IgD-negative memory B cell (primary cell): ENCODE measurements at regions not wholly inside any gene's neighbourhood (a gene's known extent, or its start where the extent isn't known, plus 50 kb on each side); places are given as distances from the start of the nearest gene placed in this dataset.

Experiments used
- H3K27ac Mint-ChIP-seq, 3 donors: one replicate each; pipeline ENCODE4 v1.8.0; 2020 to 2022; ENCODE audit warnings: mild to moderate bottlenecking in 3 of 3, mixed read lengths in 3 of 3, moderate library complexity in 1 of 3
- H3K27me3 Mint-ChIP-seq: one replicate; pipeline ENCODE4 v1.8.0; 2021; ENCODE audit warnings: mixed read lengths
- H3K36me3 Mint-ChIP-seq: one replicate; pipeline ENCODE4 v1.8.0; 2020; ENCODE audit warnings: mild to moderate bottlenecking, mixed read lengths
- H3K4me1 Mint-ChIP-seq, 3 donors: one replicate each; pipeline ENCODE4 v1.8.0; 2020 to 2022; ENCODE audit warnings: mixed read lengths in 3 of 3, mild to moderate bottlenecking in 1 of 3
- H3K4me3 Mint-ChIP-seq, 4 donors: one replicate each; pipeline ENCODE4 v1.8.0; 2020 to 2022; ENCODE audit warnings: mild to moderate bottlenecking in 4 of 4, mixed read lengths in 4 of 4, moderate library complexity in 3 of 4
- H3K9me3 Mint-ChIP-seq, 3 donors: one replicate each; pipeline ENCODE4 v1.8.0; 2020 to 2021; ENCODE audit warnings: mixed read lengths in 3 of 3, mild to moderate bottlenecking in 1 of 3

DNA sequence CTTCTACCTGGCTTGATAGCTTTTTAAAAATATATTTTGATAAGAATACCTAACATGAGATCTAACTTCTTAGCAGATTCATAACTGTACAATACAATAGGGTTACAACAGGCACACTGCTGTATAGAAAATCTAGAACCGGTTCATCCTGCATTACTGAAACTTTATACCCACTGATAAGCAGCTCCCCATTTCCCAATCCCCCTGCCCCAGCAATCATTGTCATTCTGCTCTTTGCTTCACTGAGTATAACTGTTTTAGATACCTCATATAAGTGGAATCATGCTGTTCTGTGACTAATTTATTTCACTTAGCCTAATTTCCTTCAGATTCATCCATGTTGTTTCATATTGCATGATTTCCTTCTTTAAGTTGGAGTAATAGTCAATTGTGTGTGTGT lies 906.0 kb downstream of the GBE1 start:
- no peaks in the 10 kb centered on the region for H3K36me3 Mint-ChIP-seq
- H3K27ac Mint-ChIP-seq: no peak overlapping the region
- no peak overlapping the region for H3K4me3 Mint-ChIP-seq
- no peaks in the 10 kb centered on the region for H3K27me3 Mint-ChIP-seq
- H3K4me1 Mint-ChIP-seq: no peaks in the 10 kb centered on the region
- H3K9me3 Mint-ChIP-seq: peaks cover 4 to 11% (median 7%) of the 10 kb centered on the region in 3 donors

- Mint-ChIP-seq H3K9me3 (peaks cover 2 to 7% (median 3%) of the 10 kb centered on the region in 3 donors), H3K27me3 (no peaks in the 10 kb centered on the region), H3K4me1 (no peaks in the 10 kb centered on the region), H3K36me3 (no peaks in the 10 kb centered on the region), H3K27ac (no peak overlapping the region), H3K4me3 (no peak overlapping the region)
Measured at GRCh38 chr3:80836395-80836794, 925.0 kb downstream of the GBE1 start.

DNA sequence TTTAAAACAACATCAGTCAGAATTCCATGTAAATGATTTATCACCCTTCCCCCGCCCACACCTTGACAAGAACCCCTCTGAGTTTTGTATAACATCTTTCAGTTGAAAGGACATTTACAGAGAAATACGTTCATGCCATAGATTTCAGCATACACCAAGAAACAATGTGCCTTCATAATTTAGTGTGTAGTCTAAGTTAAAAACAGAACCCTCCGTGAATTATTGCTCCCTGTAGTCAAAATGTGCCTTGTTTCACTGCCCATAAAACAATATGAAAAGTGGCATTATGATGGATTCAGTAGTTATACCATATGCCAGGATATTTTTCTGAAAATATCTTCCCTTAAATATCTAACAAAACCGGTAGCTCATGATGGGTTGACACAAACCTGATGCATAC lies 953.9 kb downstream of the GBE1 start:
- no peak overlapping the region for H3K27ac Mint-ChIP-seq
- no peaks in the 10 kb centered on the region for H3K27me3 Mint-ChIP-seq
- H3K36me3 Mint-ChIP-seq: no peaks in the 10 kb centered on the region
- H3K4me3 Mint-ChIP-seq: no peak overlapping the region
- H3K9me3 Mint-ChIP-seq: peaks cover 5 to 14% (median 10%) of the 10 kb centered on the region in 3 donors
- H3K4me1 Mint-ChIP-seq: no peaks in the 10 kb centered on the region

DNA sequence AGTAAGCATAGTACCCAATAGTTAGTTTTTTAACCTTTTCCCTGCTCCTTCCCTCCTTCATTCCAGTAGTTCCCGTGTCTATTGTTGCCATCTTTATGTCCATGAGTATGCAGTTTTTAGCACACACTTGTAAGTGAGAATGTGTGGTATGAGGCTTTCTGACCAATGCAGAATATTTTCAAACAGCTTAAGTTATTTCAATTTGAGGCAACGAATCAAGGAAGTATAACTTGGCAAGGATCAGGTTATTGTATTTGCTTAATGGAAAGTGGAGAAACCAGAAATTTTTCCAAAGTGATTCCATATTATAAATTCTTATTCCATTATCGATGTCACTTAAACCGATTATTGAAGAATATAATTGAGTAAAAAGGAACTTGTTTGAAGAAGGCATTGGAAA lies 954.8 kb downstream of the GBE1 start:
- Mint-ChIP-seq H3K9me3 (peaks cover 5 to 14% (median 10%) of the 10 kb centered on the region in 3 donors), H3K27ac (no peak overlapping the region), H3K36me3 (no peaks in the 10 kb centered on the region), H3K4me3 (no peak overlapping the region), H3K4me1 (no peaks in the 10 kb centered on the region), H3K27me3 (no peaks in the 10 kb centered on the region)

DNA sequence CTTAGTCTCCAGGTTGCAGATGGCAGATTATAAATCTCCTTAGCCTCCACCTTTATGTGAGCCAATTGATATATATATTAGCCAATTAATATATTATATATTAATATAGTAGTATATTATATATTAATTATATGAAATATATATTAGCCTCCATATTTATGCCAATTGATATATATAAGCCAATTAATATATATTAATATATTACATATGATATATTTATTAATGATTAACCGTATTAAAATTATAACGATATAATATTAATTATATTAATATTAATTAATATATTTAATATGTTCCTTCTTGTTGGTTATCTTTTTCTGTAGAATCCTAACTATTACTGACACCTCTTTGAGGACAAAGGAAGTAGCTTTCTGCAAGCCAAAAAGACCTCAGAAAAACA lies 972.5 kb downstream of the GBE1 start:
- Mint-ChIP-seq H3K36me3 (no peaks in the 10 kb centered on the region), H3K27ac (no peak overlapping the region), H3K9me3 (peaks cover under 1 to 6% (median 1%) of the 10 kb centered on the region in 3 donors), H3K4me1 (no peaks in the 10 kb centered on the region), H3K27me3 (no peaks in the 10 kb centered on the region), H3K4me3 (no peak overlapping the region)

- Mint-ChIP-seq H3K4me1 (no peaks in the 10 kb centered on the region), H3K9me3 (peaks cover 2 to 4% (median 3%) of the 10 kb centered on the region in 3 donors), H3K4me3 (no peak overlapping the region), H3K27ac (no peak overlapping the region), H3K27me3 (no peaks in the 10 kb centered on the region), H3K36me3 (no peaks in the 10 kb centered on the region)
Measured at GRCh38 chr3:80785875-80786274, 975.6 kb downstream of the GBE1 start.

DNA sequence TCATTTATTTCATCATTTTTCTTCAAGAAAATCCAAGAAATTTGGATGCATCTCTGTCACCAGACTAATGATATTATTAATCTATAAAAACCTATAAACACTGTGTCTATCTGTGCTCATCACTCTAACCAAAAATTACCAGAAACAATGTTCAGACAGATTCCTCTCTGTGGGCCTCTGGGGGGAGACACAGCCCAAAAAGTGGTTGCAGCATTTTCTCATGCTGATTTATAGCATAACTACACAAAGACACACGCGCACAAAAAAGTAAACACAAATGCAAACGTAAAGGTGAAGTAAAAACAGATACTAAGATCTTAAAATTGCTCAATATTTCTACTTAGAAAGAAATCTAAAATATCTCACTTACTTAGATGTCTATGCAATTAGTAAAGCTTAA lies 976.0 kb downstream of the GBE1 start:
- Mint-ChIP-seq H3K27me3 (no peaks in the 10 kb centered on the region), H3K9me3 (peaks cover 2 to 4% (median 3%) of the 10 kb centered on the region in 3 donors), H3K36me3 (no peaks in the 10 kb centered on the region), H3K4me3 (no peak overlapping the region), H3K27ac (no peak overlapping the region), H3K4me1 (no peaks in the 10 kb centered on the region)

DNA sequence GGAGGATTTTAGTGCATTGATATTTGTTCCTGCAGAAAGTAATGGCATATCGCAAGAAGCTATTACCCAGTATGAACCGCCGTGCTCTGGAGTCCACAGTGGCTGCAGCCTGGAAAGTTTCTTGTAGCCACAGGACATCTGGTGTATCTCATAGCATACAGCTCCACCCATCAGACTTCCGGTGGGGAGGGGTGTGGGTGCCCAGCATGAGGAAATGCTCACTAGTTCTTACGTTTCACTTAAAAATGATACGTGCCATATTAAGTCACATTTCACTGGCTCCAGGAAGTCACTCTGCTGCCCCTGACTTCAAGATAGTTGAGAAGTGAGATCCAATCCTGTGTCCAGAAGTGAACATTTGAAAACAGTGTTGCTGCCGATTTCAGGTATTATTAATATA lies 990.4 kb downstream of the GBE1 start:
- Mint-ChIP-seq H3K4me3 (peak overlapping the region in 1 of 4 donors; percentile 65), H3K27me3 (no peaks in the 10 kb centered on the region), H3K27ac (no peak overlapping the region), H3K36me3 (no peaks in the 10 kb centered on the region), H3K4me1 (no peaks in the 10 kb centered on the region), H3K9me3 (peaks cover 0 to 3% (median 2%) of the 10 kb centered on the region in 3 donors)

- H3K27me3 Mint-ChIP-seq: no peaks in the 10 kb centered on the region
- H3K4me1 Mint-ChIP-seq: no peaks in the 10 kb centered on the region
- H3K36me3 Mint-ChIP-seq: no peaks in the 10 kb centered on the region
- H3K9me3 Mint-ChIP-seq: peaks cover 0 to 3% (median 2%) of the 10 kb centered on the region in 3 donors
- peak overlapping the region in 2 of 4 donors; percentile 65 to 69 for H3K4me3 Mint-ChIP-seq
- no peak overlapping the region for H3K27ac Mint-ChIP-seq
Measured at GRCh38 chr3:80770106-80771074, 991.1 kb downstream of the GBE1 start.

GRCh38 chr3:80769683-80770082 lies 991.8 kb downstream of the GBE1 start:
- peak overlapping the region in 1 of 4 donors; percentile 69 for H3K4me3 Mint-ChIP-seq
- H3K36me3 Mint-ChIP-seq: no peaks in the 10 kb centered on the region
- H3K27ac Mint-ChIP-seq: no peak overlapping the region
- H3K27me3 Mint-ChIP-seq: no peaks in the 10 kb centered on the region
- peaks cover 0 to 3% (median 2%) of the 10 kb centered on the region in 3 donors for H3K9me3 Mint-ChIP-seq
- H3K4me1 Mint-ChIP-seq: no peaks in the 10 kb centered on the region

DNA sequence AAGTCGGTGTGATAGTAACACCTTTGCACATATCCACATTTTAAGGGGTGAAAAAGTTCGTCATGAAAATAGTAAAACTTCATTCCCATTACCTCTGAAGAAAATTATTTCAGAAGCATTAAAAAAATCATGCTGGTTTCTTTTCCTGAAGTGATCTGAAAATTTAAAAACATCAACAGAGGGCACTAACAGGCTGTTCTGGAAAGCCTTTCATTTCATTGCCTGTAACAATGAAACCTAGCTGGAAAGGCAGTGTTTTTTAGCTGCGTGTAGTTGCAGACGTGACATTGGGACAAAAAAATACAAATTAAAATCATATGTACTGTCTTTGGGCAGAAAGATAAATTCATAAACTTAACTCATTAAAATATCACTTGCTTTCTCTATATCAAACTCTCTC lies 993.8 kb downstream of the GBE1 start:
- H3K27ac Mint-ChIP-seq: no peak overlapping the region
- no peaks in the 10 kb centered on the region for H3K36me3 Mint-ChIP-seq
- no peaks in the 10 kb centered on the region for H3K27me3 Mint-ChIP-seq
- H3K9me3 Mint-ChIP-seq: peaks cover 0 to 3% (median 2%) of the 10 kb centered on the region in 3 donors
- H3K4me3 Mint-ChIP-seq: no peak overlapping the region
- H3K4me1 Mint-ChIP-seq: no peaks in the 10 kb centered on the region

- peaks cover 0 to 11% (median 9%) of the 10 kb centered on the region in 3 donors for H3K9me3 Mint-ChIP-seq
- H3K27me3 Mint-ChIP-seq: no peaks in the 10 kb centered on the region
- no peak overlapping the region for H3K27ac Mint-ChIP-seq
- H3K4me3 Mint-ChIP-seq: peak overlapping the region in 1 of 4 donors; percentile 46
- H3K4me1 Mint-ChIP-seq: peaks cover 0 to 2% (median 0%) of the 10 kb centered on the region in 3 donors
- H3K36me3 Mint-ChIP-seq: no peaks in the 10 kb centered on the region
Measured at GRCh38 chr3:80754969-80755368, 987.2 kb upstream of the ROBO1 start.

DNA sequence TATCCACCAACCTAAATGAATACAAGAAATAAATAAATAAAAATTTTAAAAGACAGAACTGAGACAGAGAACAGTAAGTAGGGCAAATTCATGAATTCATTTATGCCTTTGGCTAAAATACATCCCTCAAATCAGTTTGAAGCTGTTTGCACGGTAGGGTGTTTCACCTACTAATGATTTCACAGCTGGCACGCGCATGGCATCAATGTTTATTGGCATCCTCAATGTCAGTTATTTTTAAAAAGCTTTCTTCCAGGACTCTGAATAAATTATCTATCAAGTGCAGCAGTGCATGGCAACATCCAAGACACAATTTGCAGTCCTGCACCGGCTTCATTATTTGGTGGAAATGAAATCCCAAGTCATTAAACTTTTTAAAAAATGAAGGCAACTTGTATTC lies 985.2 kb upstream of the ROBO1 start:
- Mint-ChIP-seq H3K27me3 (no peaks in the 10 kb centered on the region), H3K4me1 (peaks cover 0 to 2% (median 0%) of the 10 kb centered on the region in 3 donors), H3K4me3 (no peak overlapping the region), H3K9me3 (peaks cover 4 to 16% (median 9%) of the 10 kb centered on the region in 3 donors), H3K36me3 (no peaks in the 10 kb centered on the region), H3K27ac (no peak overlapping the region)

- Mint-ChIP-seq H3K9me3 (peaks cover 0 to 16% (median 4%) of the 10 kb centered on the region in 3 donors), H3K27ac (no peak overlapping the region), H3K4me1 (peaks cover 0 to 2% (median 0%) of the 10 kb centered on the region in 3 donors), H3K4me3 (no peak overlapping the region), H3K27me3 (no peaks in the 10 kb centered on the region), H3K36me3 (no peaks in the 10 kb centered on the region)
Measured at GRCh38 chr3:80750637-80751036, 982.8 kb upstream of the ROBO1 start.

DNA sequence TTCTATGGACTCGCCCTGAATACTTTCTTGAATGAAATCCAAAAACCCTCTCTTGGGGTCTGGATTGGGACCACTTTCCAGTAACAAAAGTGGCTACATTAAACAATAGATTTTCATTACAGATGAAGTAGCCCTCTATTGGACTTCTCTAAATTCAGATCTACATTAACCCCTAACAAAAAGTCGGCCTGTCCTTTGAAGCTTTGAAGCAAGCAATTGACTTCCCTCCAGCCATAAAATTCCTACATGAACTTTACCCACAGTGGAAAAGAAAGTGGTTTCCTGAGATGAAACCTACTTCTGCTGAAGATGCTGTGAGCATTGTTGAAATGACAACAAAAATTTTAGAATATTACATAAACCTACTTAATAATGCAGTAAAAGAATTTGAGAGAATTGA lies 967.1 kb upstream of the ROBO1 start:
- Mint-ChIP-seq H3K36me3 (no peaks in the 10 kb centered on the region), H3K27me3 (no peaks in the 10 kb centered on the region), H3K9me3 (peaks cover 2 to 6% (median 3%) of the 10 kb centered on the region in 3 donors), H3K4me1 (no peaks in the 10 kb centered on the region), H3K27ac (no peak overlapping the region), H3K4me3 (no peak overlapping the region)

DNA sequence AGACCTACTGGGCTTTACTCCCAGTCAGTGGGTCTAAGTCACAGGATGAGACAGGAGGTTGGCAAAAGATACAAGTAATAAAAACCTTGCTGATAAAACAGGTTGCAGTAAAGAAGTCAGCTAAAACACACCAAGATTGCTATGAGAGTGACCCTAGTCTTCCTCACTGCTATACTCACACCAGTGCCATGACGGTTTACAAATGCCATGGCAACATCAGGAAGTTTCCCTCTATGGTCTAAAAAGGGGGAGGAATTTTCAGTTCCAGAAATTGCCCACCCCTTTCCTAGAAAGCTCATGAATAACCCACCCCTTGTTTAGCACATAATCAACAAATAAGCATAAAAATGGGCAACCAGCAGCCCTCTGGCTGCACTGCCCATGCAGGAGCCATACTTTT lies 966.7 kb upstream of the ROBO1 start:
- Mint-ChIP-seq H3K27ac (no peak overlapping the region), H3K36me3 (no peaks in the 10 kb centered on the region), H3K4me3 (no peak overlapping the region), H3K27me3 (no peaks in the 10 kb centered on the region), H3K9me3 (peaks cover 0 to 5% (median 3%) of the 10 kb centered on the region in 3 donors), H3K4me1 (no peaks in the 10 kb centered on the region)
